ENCODE measurements at regions not wholly inside any gene's neighbourhood (a gene's known extent, or its start where the extent isn't known, plus 50 kb on each side); places are given as distances from the start of the nearest gene placed in this dataset.

DNA sequence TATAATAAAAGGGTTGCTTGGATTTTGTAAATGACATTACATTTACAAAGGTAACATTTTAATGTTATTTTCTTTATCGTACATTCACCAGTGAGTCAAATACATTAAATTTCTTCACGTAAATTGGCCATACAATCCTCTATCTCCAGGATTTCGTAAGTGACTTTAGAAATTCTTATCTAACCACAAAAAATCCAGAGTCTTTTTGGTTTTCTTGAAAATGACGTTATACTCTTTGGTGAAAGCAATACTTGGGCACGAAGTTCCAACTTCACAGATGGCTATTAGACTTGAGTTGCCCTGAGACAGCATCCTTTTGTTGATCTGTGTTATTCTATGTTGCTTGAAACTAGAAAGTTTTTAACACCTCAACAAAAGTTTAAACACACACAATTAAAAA lies 87.4 kb upstream of the CDH10 start:
- no peak for TF ChIP-seq YY1 (IDR thresholded peaks at IDR 0.05; ENCODE audit: low read depth)
- TF ChIP-seq MXI1 (IDR thresholded peaks at IDR 0.05; ENCODE audit: low read depth, low read length): no peak
- no peak for TF ChIP-seq SIN3A (IDR thresholded peaks at IDR 0.05; ENCODE audit: borderline replicate concordance, low read depth, low read length)
- TF ChIP-seq EZH2phosphoT487 (IDR thresholded peaks at IDR 0.05; ENCODE audit: borderline replicate concordance, low read depth): no peak
- TF ChIP-seq ZBTB33 (IDR thresholded peaks at IDR 0.05; ENCODE audit: borderline replicate concordance, low read depth): no peak
- TF ChIP-seq NRF1 (IDR thresholded peaks at IDR 0.05; ENCODE audit: low read depth, low read length): no peak
- no peak for TF ChIP-seq RCOR1 (IDR thresholded peaks at IDR 0.05; ENCODE audit: low read length)
- no peaks in the 10 kb centered on the region for H4K20me1 ChIP-seq (ENCODE audit: insufficient read depth)
- H3K79me2 ChIP-seq (ENCODE audit: insufficient read depth): no peaks in the 10 kb centered on the region
- ChIA-PET POLR2A (no interaction called here), CTCF (no interaction called here)
- no peak overlapping the region for H3K4me2 ChIP-seq
- no peak overlapping the region for H3K27ac ChIP-seq (ENCODE audit: low read depth in 2 of 2, low read length in 1 of 2)
- H3K4me1 ChIP-seq (ENCODE audit: control insufficient read depth in 1 of 2, insufficient read depth in 2 of 2, low read depth in 1 of 2, low read length in 1 of 2): peaks cover 0 to 3% of the 10 kb centered on the region in 2 experiments; a peak in 1 of 4 replicates
- no peaks in the 10 kb centered on the region for H3F3A ChIP-seq (replicated peaks; ENCODE audit: insufficient read depth)
- DNase-seq: no peak
- no peak overlapping the region for H3K4me3 ChIP-seq (ENCODE audit: low read depth in 2 of 2, low read length in 1 of 2)
- no peaks in the 10 kb centered on the region for H3K36me3 ChIP-seq (replicated peaks in 1 of 2; ENCODE audit: control insufficient read depth in 1 of 2, insufficient read depth in 2 of 2, low read length in 1 of 2)
- no peaks in the 10 kb centered on the region for H3K9me3 ChIP-seq
- no peaks in the 10 kb centered on the region for H3K9me2 ChIP-seq
- H2AFZ ChIP-seq (ENCODE audit: low read depth): no peak overlapping the region
- WGBS (ENCODE audit: low lambda C conversion rate): 2% methylated on average over 5 of the region's 5 CpGs
- H3K27me3 ChIP-seq (ENCODE audit: insufficient read depth): peaks cover 21% of the 10 kb centered on the region; the same call in 1 of the 2 replicates
- no peak overlapping the region for H3K9ac ChIP-seq

- POLR2A ChIA-PET: no interaction called here
- WGBS (ENCODE audit: low lambda C conversion rate): 38% methylated on average over 3 of the region's 3 CpGs
- CTCF ChIA-PET: no interaction called here
Observed at GRCh38 chr5:24720743-24721142, 76.0 kb upstream of the CDH10 start.

More at GRCh38 chr5:24720743-24721142, 76.0 kb upstream of the CDH10 start:
- no peaks in the 10 kb centered on the region for H3K36me3 ChIP-seq (replicated peaks in 1 of 2; ENCODE audit: control insufficient read depth in 1 of 2, insufficient read depth in 2 of 2, low read length in 1 of 2)
- H4K20me1 ChIP-seq (ENCODE audit: insufficient read depth): no peaks in the 10 kb centered on the region
- H3K4me2 ChIP-seq: no peak overlapping the region
- no peaks in the 10 kb centered on the region for H3F3A ChIP-seq (replicated peaks; ENCODE audit: insufficient read depth)
- no peaks in the 10 kb centered on the region for H3K4me1 ChIP-seq (ENCODE audit: control insufficient read depth in 1 of 2, insufficient read depth in 2 of 2, low read depth in 1 of 2, low read length in 1 of 2)
- no peak overlapping the region for H2AFZ ChIP-seq (ENCODE audit: low read depth)
- H3K9me2 ChIP-seq: no peaks in the 10 kb centered on the region; the same call in 1 of the 2 replicates
- H3K9me3 ChIP-seq: no peaks in the 10 kb centered on the region; the same call in 1 of the 2 replicates
- no peak overlapping the region for H3K27ac ChIP-seq (ENCODE audit: low read depth in 2 of 2, low read length in 1 of 2)
- H3K79me2 ChIP-seq (ENCODE audit: insufficient read depth): no peaks in the 10 kb centered on the region
- no peak overlapping the region for H3K4me3 ChIP-seq (ENCODE audit: low read depth in 2 of 2, low read length in 1 of 2)
- H3K9ac ChIP-seq: no peak overlapping the region
- no peaks in the 10 kb centered on the region for H3K27me3 ChIP-seq (ENCODE audit: insufficient read depth)
- DNase-seq: no peak
- no peak for TF ChIP-seq RAD21 (IDR thresholded peaks at IDR 0.05; ENCODE audit: low read length)
- no peak for TF ChIP-seq CTCF (IDR thresholded peaks at IDR 0.05)
- TF ChIP-seq RCOR1 (IDR thresholded peaks at IDR 0.05; ENCODE audit: low read length): no peak

All from SK-N-SH (cell line).